GM10266 (cell line): ENCODE measurements at regions not wholly inside any gene's neighbourhood (a gene's known extent, or its start where the extent isn't known, plus 50 kb on each side); places are given as distances from the start of the nearest gene placed in this dataset.
"Not testable (repeated sequence)": the region's sequence is repeated elsewhere in the genome, so short reads cannot be mapped to it uniquely, and the experiment has no call there.

ENCODE experiments used
- DNase-seq: peaks from one replicate; pipeline ENCODE4 v3.0.0; 2012; ENCODE audit errors: extremely low spot score
- TF ChIP-seq, protein P1 (sequence below): IDR thresholded peaks from 2 replicates; pipeline ENCODE4 v1.5.1; 2012; ENCODE audit warnings: mild to moderate bottlenecking, low read depth; ENCODE audit not compliant: control insufficient read depth, insufficient read depth; ENCODE audit errors: missing control alignments

DNA sequence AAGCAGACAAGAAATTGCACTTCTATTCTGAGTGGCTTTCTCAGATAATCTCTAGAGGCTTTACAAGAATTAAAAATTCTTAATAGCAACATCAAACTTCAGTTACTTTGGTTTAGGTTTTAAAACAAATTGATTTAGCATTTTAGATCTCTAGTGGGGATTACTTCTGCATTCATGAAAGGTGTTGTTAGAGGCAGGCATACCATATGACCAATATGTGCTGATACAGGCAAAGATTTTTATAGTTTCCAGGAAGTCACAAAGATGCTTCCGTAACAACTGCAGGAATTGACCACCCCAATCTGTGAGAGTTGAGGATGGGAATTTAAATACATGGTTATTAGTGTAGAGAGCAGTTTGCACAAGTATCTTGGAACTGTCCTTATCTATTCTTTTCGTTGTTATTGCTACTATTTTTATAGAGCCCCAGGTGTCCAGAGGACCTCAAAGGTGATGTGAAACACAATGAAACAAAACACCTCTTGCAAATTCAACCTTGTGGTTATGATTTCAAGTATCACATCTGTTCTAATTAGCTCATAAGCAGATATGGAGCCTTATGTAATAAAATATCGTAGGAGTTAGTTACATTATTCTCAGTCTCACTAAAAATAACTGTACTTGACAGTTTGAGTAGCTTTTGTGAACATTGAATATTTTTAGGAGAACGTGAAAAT is 512.7 kb upstream of the ADGRL4 start:
- TF ChIP-seq, protein P1, sequence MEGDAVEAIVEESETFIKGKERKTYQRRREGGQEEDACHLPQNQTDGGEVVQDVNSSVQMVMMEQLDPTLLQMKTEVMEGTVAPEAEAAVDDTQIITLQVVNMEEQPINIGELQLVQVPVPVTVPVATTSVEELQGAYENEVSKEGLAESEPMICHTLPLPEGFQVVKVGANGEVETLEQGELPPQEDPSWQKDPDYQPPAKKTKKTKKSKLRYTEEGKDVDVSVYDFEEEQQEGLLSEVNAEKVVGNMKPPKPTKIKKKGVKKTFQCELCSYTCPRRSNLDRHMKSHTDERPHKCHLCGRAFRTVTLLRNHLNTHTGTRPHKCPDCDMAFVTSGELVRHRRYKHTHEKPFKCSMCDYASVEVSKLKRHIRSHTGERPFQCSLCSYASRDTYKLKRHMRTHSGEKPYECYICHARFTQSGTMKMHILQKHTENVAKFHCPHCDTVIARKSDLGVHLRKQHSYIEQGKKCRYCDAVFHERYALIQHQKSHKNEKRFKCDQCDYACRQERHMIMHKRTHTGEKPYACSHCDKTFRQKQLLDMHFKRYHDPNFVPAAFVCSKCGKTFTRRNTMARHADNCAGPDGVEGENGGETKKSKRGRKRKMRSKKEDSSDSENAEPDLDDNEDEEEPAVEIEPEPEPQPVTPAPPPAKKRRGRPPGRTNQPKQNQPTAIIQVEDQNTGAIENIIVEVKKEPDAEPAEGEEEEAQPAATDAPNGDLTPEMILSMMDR: no peak
- DNase-seq: no peak

DNA sequence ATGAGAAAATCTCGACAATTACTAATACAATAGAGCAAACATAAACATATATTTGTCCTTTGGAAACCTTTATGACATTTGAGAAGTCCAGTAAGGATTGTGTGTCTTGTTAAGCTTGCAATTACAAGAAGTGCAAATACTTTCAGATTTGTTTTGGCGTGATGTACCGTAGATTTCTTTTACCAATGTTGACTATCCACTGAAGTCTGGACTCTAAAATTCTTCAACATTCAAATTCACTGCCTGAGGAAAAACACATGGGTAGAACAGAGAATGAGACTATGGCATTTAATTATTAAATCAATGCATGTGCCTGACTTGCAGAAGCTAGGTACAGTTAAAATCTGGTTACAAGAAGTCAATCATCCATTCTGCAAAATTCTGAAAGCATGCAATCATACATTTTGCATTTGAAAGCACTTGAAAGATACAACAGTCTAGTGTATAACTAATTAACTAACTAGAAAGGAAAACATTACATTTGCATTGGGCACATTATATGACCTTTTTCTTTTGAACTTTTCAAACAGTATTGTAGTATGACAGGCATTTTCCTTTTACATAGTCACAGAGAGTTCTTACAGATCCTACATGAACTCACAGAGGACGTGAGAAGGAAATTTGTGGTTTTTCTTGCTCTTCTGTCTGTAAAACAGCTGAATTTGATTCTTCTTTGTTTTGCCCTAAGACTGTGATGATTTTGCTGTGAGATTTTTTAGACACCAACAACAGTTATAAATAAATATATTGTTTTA is 511.1 kb upstream of the ADGRL4 start:
- no peak for DNase-seq
- TF ChIP-seq, protein P1: no peak

DNA sequence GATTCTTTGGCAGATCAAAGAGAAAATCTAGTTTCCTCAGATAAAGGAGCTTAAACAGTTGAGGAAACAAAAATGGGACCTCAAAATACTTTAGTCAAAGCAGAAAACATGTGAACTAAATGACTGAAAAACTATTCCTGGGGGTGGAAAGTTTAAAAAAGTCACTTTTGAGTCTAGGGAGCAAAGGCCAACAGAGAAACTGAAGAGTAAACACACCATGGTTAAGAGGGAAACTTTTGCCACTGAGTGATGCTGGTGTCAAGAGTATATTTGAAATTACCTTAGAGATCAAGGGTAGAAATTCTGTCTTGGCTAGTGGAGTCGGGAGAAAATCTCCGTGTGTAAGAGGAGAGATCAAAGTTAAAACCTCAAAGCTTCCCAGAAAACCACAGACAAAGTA is 501.2 kb upstream of the ADGRL4 start:
- no peak for DNase-seq
- TF ChIP-seq, protein P1: no peak

DNA sequence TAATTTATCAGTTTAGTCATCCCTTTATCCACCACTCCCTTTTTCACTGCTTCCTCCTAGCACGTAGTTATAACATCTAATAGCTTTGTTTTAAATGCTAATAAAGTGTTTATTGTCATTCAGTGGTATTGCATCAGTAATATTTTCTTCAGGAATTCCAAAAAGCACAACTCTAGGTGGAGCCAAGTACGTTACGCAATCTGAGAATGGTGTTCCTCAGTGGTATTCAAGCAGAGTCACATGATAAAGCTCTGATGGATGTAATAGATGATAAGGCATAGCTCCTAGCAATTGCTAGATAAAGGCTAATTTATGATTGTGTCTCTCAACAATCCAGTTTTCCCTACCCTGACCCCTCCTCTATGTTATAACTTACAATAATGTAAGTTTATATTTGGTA is 494.6 kb upstream of the ADGRL4 start:
- TF ChIP-seq, protein P1: no peak

DNA sequence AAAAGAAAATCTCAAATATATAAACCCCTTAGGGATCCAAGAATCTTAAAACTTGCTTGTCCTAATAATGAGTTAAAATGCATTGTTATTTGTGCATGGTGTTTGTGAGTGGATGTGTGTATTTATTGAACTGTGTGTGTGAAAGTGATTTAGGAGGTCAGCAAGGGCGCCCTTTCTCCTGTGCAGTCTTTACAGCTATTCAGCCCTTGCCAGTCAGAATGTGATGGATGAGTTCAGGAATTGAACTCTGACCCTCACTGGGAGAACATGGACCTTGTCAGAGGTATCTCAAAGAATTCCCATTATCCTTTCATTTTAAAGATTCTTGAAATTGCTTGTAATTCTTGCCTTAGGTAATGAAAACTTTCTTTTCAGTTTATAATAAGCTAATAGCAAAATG is 493.0 kb upstream of the ADGRL4 start:
- no peak for DNase-seq
- TF ChIP-seq, protein P1: no peak

More for the DNA sequence above, 494.6 kb upstream of the ADGRL4 start:
- no peak for DNase-seq

DNA sequence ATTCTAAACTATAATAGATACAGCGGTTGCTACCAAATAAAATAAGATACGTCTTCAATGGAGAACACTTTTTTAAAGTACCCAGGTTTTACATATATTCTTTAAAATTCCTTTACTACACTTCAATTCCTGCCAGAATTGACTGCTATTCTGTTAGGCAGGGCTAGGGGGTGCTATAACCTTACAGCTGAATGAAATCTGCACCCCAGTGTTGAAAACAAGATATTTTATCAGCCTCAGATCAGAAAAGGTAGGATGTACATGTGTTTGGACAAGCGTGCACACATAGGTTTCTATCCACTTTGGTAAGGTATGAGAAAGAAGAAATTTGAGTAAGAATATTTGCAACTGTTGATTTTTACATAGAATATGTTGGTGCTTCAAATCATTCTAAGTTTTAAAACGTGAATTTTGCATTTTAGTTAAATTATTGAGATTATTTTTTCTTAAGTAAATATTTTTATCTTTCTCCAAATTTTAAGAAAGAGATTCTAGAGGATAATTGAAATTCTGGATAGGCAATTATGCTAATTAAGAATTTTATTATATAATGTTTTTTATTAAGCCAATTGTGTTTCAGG is 490.8 kb upstream of the ADGRL4 start:
- TF ChIP-seq, protein P1: peak; percentile 80
- DNase-seq: peak; percentile 34

DNA sequence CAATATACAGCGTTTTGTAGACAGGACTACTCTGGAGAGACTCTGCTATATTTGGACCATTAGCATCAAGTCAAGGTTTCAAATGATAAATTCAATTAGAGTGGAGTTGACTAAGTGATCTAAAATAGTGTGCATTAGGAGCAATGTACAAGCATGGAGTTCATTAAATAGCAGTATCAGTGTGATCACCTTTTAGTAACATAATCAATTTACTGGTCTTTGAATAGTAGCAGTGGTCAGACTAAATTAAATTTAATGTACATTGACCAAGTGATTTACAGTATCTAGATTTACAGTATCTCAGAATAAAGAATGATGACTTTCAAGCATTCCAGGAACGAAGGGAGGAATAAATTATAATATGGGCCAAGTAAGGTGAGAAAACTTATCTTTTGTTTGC is 489.6 kb upstream of the ADGRL4 start:
- no peak for DNase-seq
- TF ChIP-seq, protein P1: no peak

DNA sequence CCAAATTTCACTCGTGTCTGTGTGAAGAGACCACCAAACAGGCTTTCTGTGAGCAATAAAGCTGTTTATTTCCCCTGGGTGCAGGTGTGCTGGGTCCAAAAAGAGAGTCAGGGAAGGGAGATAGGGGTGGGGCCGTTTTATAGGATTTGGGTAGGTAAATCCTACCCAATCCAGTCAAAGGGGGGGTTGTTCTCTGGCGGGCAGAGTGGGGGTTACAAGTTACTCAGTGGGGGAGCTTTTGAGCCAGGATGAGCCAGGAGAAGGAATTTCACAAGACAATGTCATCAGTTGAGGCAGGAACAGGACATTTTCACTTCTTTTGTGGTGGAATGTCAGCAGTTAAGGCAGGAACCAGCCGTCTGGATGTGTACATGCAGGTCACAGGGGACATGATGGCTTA is 487.2 kb upstream of the ADGRL4 start:
- DNase-seq: not testable (repeated sequence)

DNA sequence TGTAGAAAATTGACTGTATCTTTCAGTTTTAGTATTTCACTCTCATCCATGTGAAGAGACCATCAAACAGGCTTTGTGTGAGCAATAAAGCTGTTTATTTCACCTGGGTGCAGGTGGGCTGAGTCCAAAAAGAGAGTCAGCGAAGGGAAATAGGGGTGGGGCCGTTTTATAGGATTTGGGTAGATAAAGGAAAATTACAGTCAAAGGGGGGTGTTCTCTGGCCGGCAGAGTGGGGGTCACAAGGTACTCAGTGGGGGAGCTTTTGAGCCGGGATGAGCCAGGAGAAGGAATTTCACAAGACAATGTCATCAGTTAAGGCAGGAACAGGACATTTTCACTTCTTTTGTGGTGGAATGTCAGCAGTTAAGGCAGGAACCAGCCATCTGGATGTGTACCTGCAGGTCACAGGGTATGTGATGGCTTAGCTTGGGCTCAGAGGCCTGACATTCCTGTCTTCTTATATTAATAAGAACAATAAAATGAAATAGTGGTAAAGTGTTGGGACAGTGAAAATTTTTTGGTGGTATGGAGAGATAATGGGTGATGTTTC is 482.1 kb upstream of the ADGRL4 start:
- not testable (repeated sequence) for DNase-seq
